WTC11 (cell line): ENCODE measurements at regions not wholly inside any gene's neighbourhood (a gene's known extent, or its start where the extent isn't known, plus 50 kb on each side); places are given as distances from the start of the nearest gene placed in this dataset.

Experiments
- JUN ChIP-seq: sonication (generic); formaldehyde crosslinking; IDR thresholded peaks from 2 replicates; pipeline ENCODE4 v1.8.0; 2023; ENCODE audit warnings: mild to moderate bottlenecking, missing genetic modification reagents
- NR3C1 ChIP-seq: sonication (generic); formaldehyde crosslinking; conservative IDR thresholded peaks from 2 replicates; pipeline ENCODE4 v1.8.1; 2023; ENCODE audit warnings: low read depth, mild to moderate bottlenecking, missing genetic modification reagents
- RELA ChIP-seq: sonication (generic); formaldehyde crosslinking; IDR thresholded peaks from 2 replicates; pipeline ENCODE4 v1.8.1; 2022; ENCODE audit warnings: missing genetic modification reagents, mild to moderate bottlenecking, borderline replicate concordance
- SP1 ChIP-seq: sonication (generic); formaldehyde crosslinking; conservative IDR thresholded peaks from 2 replicates; pipeline ENCODE4 v1.8.1; 2022; ENCODE audit warnings: missing genetic modification reagents
- TF ChIP-seq, protein P1 (sequence below): sonication (generic); formaldehyde crosslinking; IDR thresholded peaks from 2 replicates; pipeline ENCODE4 v1.8.0; 2022; ENCODE audit warnings: mild to moderate bottlenecking, missing genetic modification reagents
- TF ChIP-seq, protein P2 (sequence below): fragments of 250-450 bp; sonication (Bioruptor Pico); IDR thresholded peaks from 2 replicates; pipeline ENCODE4 v1.9.0; 2021; ENCODE audit warnings: moderate library complexity, mild to moderate bottlenecking, inconsistent platforms, borderline replicate concordance
- TF ChIP-seq, protein P3 (sequence below): fragments of 200-600 bp; IDR thresholded peaks from 2 replicates; pipeline ENCODE4 v1.8.0; 2022; ENCODE audit warnings: antibody characterized with exemption

- TF ChIP-seq RELA (CRISPR knock-in tag) = no peak
- no peak for TF ChIP-seq JUN
- TF ChIP-seq, protein P1, sequence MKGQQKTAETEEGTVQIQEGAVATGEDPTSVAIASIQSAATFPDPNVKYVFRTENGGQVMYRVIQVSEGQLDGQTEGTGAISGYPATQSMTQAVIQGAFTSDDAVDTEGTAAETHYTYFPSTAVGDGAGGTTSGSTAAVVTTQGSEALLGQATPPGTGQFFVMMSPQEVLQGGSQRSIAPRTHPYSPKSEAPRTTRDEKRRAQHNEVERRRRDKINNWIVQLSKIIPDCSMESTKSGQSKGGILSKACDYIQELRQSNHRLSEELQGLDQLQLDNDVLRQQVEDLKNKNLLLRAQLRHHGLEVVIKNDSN (CRISPR knock-in tag) = no peak
- TF ChIP-seq, protein P2, sequence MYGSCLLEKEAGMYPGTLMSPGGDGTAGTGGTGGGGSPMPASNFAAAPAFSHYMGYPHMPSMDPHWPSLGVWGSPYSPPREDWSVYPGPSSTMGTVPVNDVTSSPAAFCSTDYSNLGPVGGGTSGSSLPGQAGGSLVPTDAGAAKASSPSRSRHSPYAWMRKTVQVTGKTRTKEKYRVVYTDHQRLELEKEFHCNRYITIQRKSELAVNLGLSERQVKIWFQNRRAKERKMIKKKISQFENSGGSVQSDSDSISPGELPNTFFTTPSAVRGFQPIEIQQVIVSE = no peak
- TF ChIP-seq, protein P3, sequence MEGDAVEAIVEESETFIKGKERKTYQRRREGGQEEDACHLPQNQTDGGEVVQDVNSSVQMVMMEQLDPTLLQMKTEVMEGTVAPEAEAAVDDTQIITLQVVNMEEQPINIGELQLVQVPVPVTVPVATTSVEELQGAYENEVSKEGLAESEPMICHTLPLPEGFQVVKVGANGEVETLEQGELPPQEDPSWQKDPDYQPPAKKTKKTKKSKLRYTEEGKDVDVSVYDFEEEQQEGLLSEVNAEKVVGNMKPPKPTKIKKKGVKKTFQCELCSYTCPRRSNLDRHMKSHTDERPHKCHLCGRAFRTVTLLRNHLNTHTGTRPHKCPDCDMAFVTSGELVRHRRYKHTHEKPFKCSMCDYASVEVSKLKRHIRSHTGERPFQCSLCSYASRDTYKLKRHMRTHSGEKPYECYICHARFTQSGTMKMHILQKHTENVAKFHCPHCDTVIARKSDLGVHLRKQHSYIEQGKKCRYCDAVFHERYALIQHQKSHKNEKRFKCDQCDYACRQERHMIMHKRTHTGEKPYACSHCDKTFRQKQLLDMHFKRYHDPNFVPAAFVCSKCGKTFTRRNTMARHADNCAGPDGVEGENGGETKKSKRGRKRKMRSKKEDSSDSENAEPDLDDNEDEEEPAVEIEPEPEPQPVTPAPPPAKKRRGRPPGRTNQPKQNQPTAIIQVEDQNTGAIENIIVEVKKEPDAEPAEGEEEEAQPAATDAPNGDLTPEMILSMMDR = no peak
- TF ChIP-seq NR3C1 (CRISPR knock-in tag) = no peak
- TF ChIP-seq SP1 = no peak
Observed at GRCh38 chr18:29077344-29077743, 900.4 kb upstream of the CDH2 start.
